ENCODE measurements at regions not wholly inside any gene's neighbourhood (a gene's known extent, or its start where the extent isn't known, plus 50 kb on each side); places are given as distances from the start of the nearest gene placed in this dataset.
"Not testable (repeated sequence)": the region's sequence is repeated elsewhere in the genome, so short reads cannot be mapped to it uniquely, and the experiment has no call there.

- no peak for DNase-seq (ENCODE audit: low read depth)
These were observed 790.8 kb upstream of the NUDT12 start for GRCh38 chr5:104353371-104353770.

- no peak for DNase-seq (ENCODE audit: low read depth)
These were observed 790.4 kb upstream of the NUDT12 start for GRCh38 chr5:104352954-104353353.

GRCh38 chr5:104347119-104347708 is 784.6 kb upstream of the NUDT12 start:
- peak; percentile 19 for DNase-seq (ENCODE audit: low read depth)

- DNase-seq (ENCODE audit: low read depth): no peak
These were observed 782.8 kb upstream of the NUDT12 start for GRCh38 chr5:104345222-104346016.

GRCh38 chr5:104344809-104345208 is 782.2 kb upstream of the NUDT12 start:
- DNase-seq (ENCODE audit: low read depth): no peak

- no peak for DNase-seq (ENCODE audit: low read depth)
These were observed 765.2 kb upstream of the NUDT12 start for GRCh38 chr5:104327801-104328200.

- DNase-seq (ENCODE audit: low read depth): no peak
These were observed 764.4 kb upstream of the NUDT12 start for GRCh38 chr5:104326966-104327365.

- DNase-seq (ENCODE audit: low read depth): no peak
These were observed 762.8 kb upstream of the NUDT12 start for GRCh38 chr5:104325356-104325755.

- not testable (repeated sequence) for DNase-seq (ENCODE audit: low read depth)
These were observed 754.1 kb upstream of the NUDT12 start for GRCh38 chr5:104316676-104317075.

- DNase-seq (ENCODE audit: low read depth): no peak
These were observed 749.9 kb upstream of the NUDT12 start for GRCh38 chr5:104312481-104312880.

- DNase-seq (ENCODE audit: low read depth): no peak
These were observed 743.0 kb upstream of the NUDT12 start for GRCh38 chr5:104305602-104306001.

- DNase-seq (ENCODE audit: low read depth): no peak
These were observed 737.6 kb upstream of the NUDT12 start for GRCh38 chr5:104299998-104300706.

- no peak for DNase-seq (ENCODE audit: low read depth)
These were observed 735.9 kb upstream of the NUDT12 start for GRCh38 chr5:104298518-104298917.

GRCh38 chr5:104297076-104297475 is 734.5 kb upstream of the NUDT12 start:
- DNase-seq (ENCODE audit: low read depth): no peak

GRCh38 chr5:104295991-104296390 is 733.4 kb upstream of the NUDT12 start:
- no peak for DNase-seq (ENCODE audit: low read depth)

GRCh38 chr5:104283136-104283535 is 720.5 kb upstream of the NUDT12 start:
- no peak for DNase-seq (ENCODE audit: low read depth)

- no peak for DNase-seq (ENCODE audit: low read depth)
These were observed 711.1 kb upstream of the NUDT12 start for GRCh38 chr5:104273725-104274124.

GRCh38 chr5:104267320-104268015 is 704.9 kb upstream of the NUDT12 start:
- DNase-seq (ENCODE audit: low read depth): no peak

- DNase-seq (ENCODE audit: low read depth): no peak
These were observed 703.6 kb upstream of the NUDT12 start for GRCh38 chr5:104266161-104266560.

GRCh38 chr5:104265531-104266140 is 703.0 kb upstream of the NUDT12 start:
- no peak for DNase-seq (ENCODE audit: low read depth)

- no peak for DNase-seq (ENCODE audit: low read depth)
These were observed 684.7 kb upstream of the NUDT12 start for GRCh38 chr5:104247260-104247659.

GRCh38 chr5:104241046-104241445 is 678.5 kb upstream of the NUDT12 start:
- no peak for DNase-seq (ENCODE audit: low read depth)
